ENCODE measurements at regions not wholly inside any gene's neighbourhood (a gene's known extent, or its start where the extent isn't known, plus 50 kb on each side); places are given as distances from the start of the nearest gene placed in this dataset.

DNA sequence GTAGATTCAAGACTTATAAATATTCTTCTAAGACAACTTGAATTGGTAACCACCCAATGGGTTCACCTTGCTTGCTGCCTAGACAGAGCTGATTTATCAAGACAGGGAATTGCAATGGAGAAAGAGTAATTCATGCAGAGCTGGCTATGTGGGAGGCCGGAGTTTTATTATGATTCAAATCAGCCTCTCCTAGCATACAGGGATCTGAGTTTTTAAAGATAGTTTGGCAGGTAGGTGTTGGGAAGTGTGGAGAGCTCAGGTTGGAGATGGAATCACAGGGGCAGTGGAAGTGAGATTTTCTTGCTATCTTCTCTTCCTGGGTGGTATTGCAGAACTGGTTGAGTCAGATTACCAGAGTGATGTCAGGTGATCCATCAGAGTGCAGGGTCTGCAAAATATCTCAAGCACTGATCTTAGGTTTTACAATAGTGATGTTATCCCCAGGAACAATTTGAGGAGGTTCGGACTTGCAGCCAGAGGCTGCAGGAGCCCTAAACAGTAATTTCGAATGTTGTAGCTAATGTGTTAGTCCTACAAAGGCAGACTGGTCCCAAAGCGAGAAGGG is 1448.6 kb upstream of the RAG2 start:
- POLR2A ChIA-PET, result no interaction called here
- no peak for ATAC-seq
- Histone ChIP-seq H3K4me2 (no peak overlapping the region), H3K4me1 (no peaks in the 10 kb centered on the region), H3K9me3 (no peaks in the 10 kb centered on the region), H3K27ac (no peak overlapping the region), H3K4me3 (no peak overlapping the region)
- TF ChIP-seq, protein P1, sequence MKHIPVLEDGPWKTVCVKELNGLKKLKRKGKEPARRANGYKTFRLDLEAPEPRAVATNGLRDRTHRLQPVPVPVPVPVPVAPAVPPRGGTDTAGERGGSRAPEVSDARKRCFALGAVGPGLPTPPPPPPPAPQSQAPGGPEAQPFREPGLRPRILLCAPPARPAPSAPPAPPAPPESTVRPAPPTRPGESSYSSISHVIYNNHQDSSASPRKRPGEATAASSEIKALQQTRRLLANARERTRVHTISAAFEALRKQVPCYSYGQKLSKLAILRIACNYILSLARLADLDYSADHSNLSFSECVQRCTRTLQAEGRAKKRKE (CRISPR knock-in tag; IDR thresholded peaks at IDR 0.05; ENCODE audit: low read depth), result no peak
- no peak for TF ChIP-seq TP53 (CRISPR knock-in tag; IDR thresholded peaks at IDR 0.05)
- TF ChIP-seq ZC3H11A (IDR thresholded peaks at IDR 0.05), result no peak
- no peak for TF ChIP-seq SMC3 (IDR thresholded peaks at IDR 0.05)
- TF ChIP-seq, protein P2, sequence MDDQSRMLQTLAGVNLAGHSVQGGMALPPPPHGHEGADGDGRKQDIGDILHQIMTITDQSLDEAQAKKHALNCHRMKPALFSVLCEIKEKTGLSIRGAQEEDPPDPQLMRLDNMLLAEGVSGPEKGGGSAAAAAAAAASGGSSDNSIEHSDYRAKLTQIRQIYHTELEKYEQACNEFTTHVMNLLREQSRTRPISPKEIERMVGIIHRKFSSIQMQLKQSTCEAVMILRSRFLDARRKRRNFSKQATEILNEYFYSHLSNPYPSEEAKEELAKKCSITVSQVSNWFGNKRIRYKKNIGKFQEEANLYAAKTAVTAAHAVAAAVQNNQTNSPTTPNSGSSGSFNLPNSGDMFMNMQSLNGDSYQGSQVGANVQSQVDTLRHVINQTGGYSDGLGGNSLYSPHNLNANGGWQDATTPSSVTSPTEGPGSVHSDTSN (IDR thresholded peaks at IDR 0.05), result no peak
- no peak for TF ChIP-seq RAD21 (conservative IDR thresholded peaks at IDR 0.05 in 1 of 2, IDR thresholded peaks at IDR 0.05 in 1 of 2)
- TF ChIP-seq EHF (CRISPR knock-in tag; IDR thresholded peaks at IDR 0.05), result no peak
- TF ChIP-seq EP300 (IDR thresholded peaks at IDR 0.05), result no peak
- TF ChIP-seq HOXA7 (CRISPR knock-in tag; IDR thresholded peaks at IDR 0.05), result no peak
- TF ChIP-seq JUNB (IDR thresholded peaks at IDR 0.05), result no peak
- no peak for TF ChIP-seq POLR2AphosphoS2 (conservative IDR thresholded peaks at IDR 0.05; ENCODE audit: low read length)
- TF ChIP-seq SREBF2 (IDR thresholded peaks at IDR 0.05), result no peak
- TF ChIP-seq CBX2 (IDR thresholded peaks at IDR 0.05; ENCODE audit: borderline replicate concordance, low read depth), result no peak
- 3% methylated on average over 4 of the region's 4 CpGs for WGBS (ENCODE audit: missing lambda C conversion rate)
- CTCF ChIA-PET, result no interaction called here
- FAIRE-seq, result no peak
- DNase-seq (ENCODE audit: low read depth in 1 of 2, low spot score in 1 of 2), result no peak

DNA sequence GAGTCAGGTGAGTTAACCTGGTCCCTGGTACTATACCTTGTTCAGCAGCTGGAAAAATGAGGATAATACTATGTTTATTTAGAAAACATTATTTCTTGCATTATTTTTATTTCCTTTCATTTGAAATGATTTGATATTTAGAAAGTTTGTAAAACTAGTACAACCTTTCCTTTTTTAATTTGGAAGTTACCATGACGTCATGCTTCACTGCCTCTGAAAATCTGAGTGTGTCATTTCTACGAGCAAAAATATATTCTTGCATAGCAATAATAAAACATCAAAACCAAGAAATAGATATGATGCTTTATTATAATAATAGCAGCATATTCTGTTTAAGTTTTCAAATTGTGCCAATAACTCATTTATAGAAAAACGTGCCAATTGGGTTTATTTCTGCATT is 1445.0 kb upstream of the RAG2 start:
- H3K4me3 ChIP-seq, result no peak overlapping the region
- FAIRE-seq (no peak), DNase-seq (ENCODE audit: low read depth in 1 of 2, low spot score in 1 of 2) (no peak), ATAC-seq (no peak)
- no peaks in the 10 kb centered on the region for H3K4me1 ChIP-seq
- POLR2A ChIA-PET, result no interaction called here
- WGBS (ENCODE audit: missing lambda C conversion rate), result 1% methylated on average over 3 of the region's 3 CpGs
- H3K4me2 ChIP-seq, result no peak overlapping the region
- no peaks in the 10 kb centered on the region for H3K9me3 ChIP-seq
- CTCF ChIA-PET, result no interaction called here
- TF ChIP-seq NR3C1 (IDR thresholded peaks at IDR 0.05) (no peak), ESRRA (IDR thresholded peaks at IDR 0.05; ENCODE audit: borderline replicate concordance, low read length) (no peak), NFE2L2 (conservative IDR thresholded peaks at IDR 0.05; ENCODE audit: low read length) (no peak), EHF (CRISPR knock-in tag; IDR thresholded peaks at IDR 0.05) (no peak), HDAC2 (IDR thresholded peaks at IDR 0.05) (no peak), HEYL (CRISPR knock-in tag; IDR thresholded peaks at IDR 0.05) (no peak), FOSL2 (IDR thresholded peaks at IDR 0.05) (no peak), FOSL2 (CRISPR knock-in tag; IDR thresholded peaks at IDR 0.05) (no peak), RAD21 (conservative IDR thresholded peaks at IDR 0.05 in 1 of 2, IDR thresholded peaks at IDR 0.05 in 1 of 2) (no peak), JUNB (IDR thresholded peaks at IDR 0.05) (no peak), HOXB5 (CRISPR knock-in tag; IDR thresholded peaks at IDR 0.05) (no peak), TP53 (CRISPR knock-in tag; IDR thresholded peaks at IDR 0.05) (no peak), KDM5A (IDR thresholded peaks at IDR 0.05) (no peak), CHD2 (IDR thresholded peaks at IDR 0.05; ENCODE audit: low read length, partially characterized antibody) (no peak), JUN (IDR thresholded peaks at IDR 0.05) (no peak), ZC3H11A (IDR thresholded peaks at IDR 0.05) (no peak)
- TF ChIP-seq, protein P2 (IDR thresholded peaks at IDR 0.05), result no peak
- TF ChIP-seq, protein P3, sequence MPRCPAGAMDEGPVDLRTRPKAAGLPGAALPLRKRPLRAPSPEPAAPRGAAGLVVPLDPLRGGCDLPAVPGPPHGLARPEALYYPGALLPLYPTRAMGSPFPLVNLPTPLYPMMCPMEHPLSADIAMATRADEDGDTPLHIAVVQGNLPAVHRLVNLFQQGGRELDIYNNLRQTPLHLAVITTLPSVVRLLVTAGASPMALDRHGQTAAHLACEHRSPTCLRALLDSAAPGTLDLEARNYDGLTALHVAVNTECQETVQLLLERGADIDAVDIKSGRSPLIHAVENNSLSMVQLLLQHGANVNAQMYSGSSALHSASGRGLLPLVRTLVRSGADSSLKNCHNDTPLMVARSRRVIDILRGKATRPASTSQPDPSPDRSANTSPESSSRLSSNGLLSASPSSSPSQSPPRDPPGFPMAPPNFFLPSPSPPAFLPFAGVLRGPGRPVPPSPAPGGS (IDR thresholded peaks at IDR 0.05), result no peak
- TF ChIP-seq, protein P4, sequence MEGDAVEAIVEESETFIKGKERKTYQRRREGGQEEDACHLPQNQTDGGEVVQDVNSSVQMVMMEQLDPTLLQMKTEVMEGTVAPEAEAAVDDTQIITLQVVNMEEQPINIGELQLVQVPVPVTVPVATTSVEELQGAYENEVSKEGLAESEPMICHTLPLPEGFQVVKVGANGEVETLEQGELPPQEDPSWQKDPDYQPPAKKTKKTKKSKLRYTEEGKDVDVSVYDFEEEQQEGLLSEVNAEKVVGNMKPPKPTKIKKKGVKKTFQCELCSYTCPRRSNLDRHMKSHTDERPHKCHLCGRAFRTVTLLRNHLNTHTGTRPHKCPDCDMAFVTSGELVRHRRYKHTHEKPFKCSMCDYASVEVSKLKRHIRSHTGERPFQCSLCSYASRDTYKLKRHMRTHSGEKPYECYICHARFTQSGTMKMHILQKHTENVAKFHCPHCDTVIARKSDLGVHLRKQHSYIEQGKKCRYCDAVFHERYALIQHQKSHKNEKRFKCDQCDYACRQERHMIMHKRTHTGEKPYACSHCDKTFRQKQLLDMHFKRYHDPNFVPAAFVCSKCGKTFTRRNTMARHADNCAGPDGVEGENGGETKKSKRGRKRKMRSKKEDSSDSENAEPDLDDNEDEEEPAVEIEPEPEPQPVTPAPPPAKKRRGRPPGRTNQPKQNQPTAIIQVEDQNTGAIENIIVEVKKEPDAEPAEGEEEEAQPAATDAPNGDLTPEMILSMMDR (IDR thresholded peaks at IDR 0.05), result no peak
- TF ChIP-seq, protein P5, sequence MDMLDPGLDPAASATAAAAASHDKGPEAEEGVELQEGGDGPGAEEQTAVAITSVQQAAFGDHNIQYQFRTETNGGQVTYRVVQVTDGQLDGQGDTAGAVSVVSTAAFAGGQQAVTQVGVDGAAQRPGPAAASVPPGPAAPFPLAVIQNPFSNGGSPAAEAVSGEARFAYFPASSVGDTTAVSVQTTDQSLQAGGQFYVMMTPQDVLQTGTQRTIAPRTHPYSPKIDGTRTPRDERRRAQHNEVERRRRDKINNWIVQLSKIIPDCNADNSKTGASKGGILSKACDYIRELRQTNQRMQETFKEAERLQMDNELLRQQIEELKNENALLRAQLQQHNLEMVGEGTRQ (IDR thresholded peaks at IDR 0.05), result no peak
- TF ChIP-seq, protein P1 (CRISPR knock-in tag; IDR thresholded peaks at IDR 0.05; ENCODE audit: low read depth), result no peak
- H3K27ac ChIP-seq, result no peak overlapping the region
